ENCODE measurements at regions not wholly inside any gene's neighbourhood (a gene's known extent, or its start where the extent isn't known, plus 50 kb on each side); places are given as distances from the start of the nearest gene placed in this dataset.
"Not testable (repeated sequence)": the region's sequence is repeated elsewhere in the genome, so short reads cannot be mapped to it uniquely, and the experiment has no call there.

GRCh38 chr2:166758956-166759355, 129.3 kb upstream of the XIRP2 start:
- no peak for DNase-seq (ENCODE audit: low read depth)
- H3K4me3 ChIP-seq (ENCODE audit: low read depth, low read length), result no peak overlapping the region
- no peak for TF ChIP-seq CTCF (IDR thresholded peaks at IDR 0.05; ENCODE audit: insufficient read depth, low read depth, low read length, missing control alignments)

- no peak for TF ChIP-seq CTCF (IDR thresholded peaks at IDR 0.05; ENCODE audit: insufficient read depth, low read depth, low read length, missing control alignments)
- H3K4me3 ChIP-seq (ENCODE audit: low read depth, low read length), result no peak overlapping the region
- no peak for DNase-seq (ENCODE audit: low read depth)
Measured at GRCh38 chr2:166750624-166751023, 137.7 kb upstream of the XIRP2 start.

- DNase-seq (ENCODE audit: low read depth); H3K4me3 ChIP-seq (ENCODE audit: low read depth, low read length): not testable (repeated sequence)
Measured at GRCh38 chr2:166744117-166744516, 144.2 kb upstream of the XIRP2 start.

- DNase-seq (ENCODE audit: low read depth); H3K4me3 ChIP-seq (ENCODE audit: low read depth, low read length): not testable (repeated sequence)
Measured at GRCh38 chr2:166743482-166743881, 144.8 kb upstream of the XIRP2 start.

GRCh38 chr2:166727095-166727494, 161.2 kb upstream of the XIRP2 start:
- no peak for TF ChIP-seq CTCF (IDR thresholded peaks at IDR 0.05; ENCODE audit: insufficient read depth, low read depth, low read length, missing control alignments)
- DNase-seq (ENCODE audit: low read depth), result peak; percentile 41
- H3K4me3 ChIP-seq (ENCODE audit: low read depth, low read length), result no peak overlapping the region

- TF ChIP-seq CTCF (IDR thresholded peaks at IDR 0.05; ENCODE audit: insufficient read depth, low read depth, low read length, missing control alignments), result no peak
Measured at GRCh38 chr2:166725927-166726924, 162.1 kb upstream of the XIRP2 start.

GRCh38 chr2:166716968-166717367, 171.3 kb upstream of the XIRP2 start:
- H3K4me3 ChIP-seq (ENCODE audit: low read depth, low read length), result no peak overlapping the region
- TF ChIP-seq CTCF (IDR thresholded peaks at IDR 0.05; ENCODE audit: insufficient read depth, low read depth, low read length, missing control alignments), result no peak
- DNase-seq (ENCODE audit: low read depth), result no peak

More at GRCh38 chr2:166725927-166726924, 162.1 kb upstream of the XIRP2 start:
- DNase-seq (ENCODE audit: low read depth), result no peak
- no peak overlapping the region for H3K4me3 ChIP-seq (ENCODE audit: low read depth, low read length)

- H3K4me3 ChIP-seq (ENCODE audit: low read depth, low read length), result no peak overlapping the region
- DNase-seq (ENCODE audit: low read depth), result no peak
- peak; percentile 13 for TF ChIP-seq CTCF (IDR thresholded peaks at IDR 0.05; ENCODE audit: insufficient read depth, low read depth, low read length, missing control alignments)
Measured at GRCh38 chr2:166700079-166700478, 188.2 kb upstream of the XIRP2 start.
